Stomach (tissue), 8 donors: ENCODE measurements at regions not wholly inside any gene's neighbourhood (a gene's known extent, or its start where the extent isn't known, plus 50 kb on each side); places are given as distances from the start of the nearest gene placed in this dataset.
A peak's percentile ranks its signal among the peaks of the same experiment; 100 is the strongest.

Source experiments
- DNase-seq, 2 donors: peaks; one replicate each; pipeline versions ENCODE4 v3.0.0 to v3.0.0-alpha.2; 2013 to 2019
- H3K27ac ChIP-seq, 5 donors: fragments of 200-600 bp in 4 of 5; sonication (generic) in 4 of 5; one replicate each; pipeline ENCODE4 v1.5.1; 2013 to 2019; ENCODE audit warnings: mild to moderate bottlenecking in 1 of 5, moderate library complexity in 1 of 5
- H3K27me3 ChIP-seq, 3 donors: fragments of 200-600 bp; sonication (generic); one replicate each; pipeline ENCODE4 v1.5.1; 2017 to 2019; ENCODE audit warnings: mixed run types in 1 of 3
- H3K36me3 ChIP-seq, 4 donors: fragments of 200-600 bp; sonication (generic); 1 replicate in 3 of 4; 2 replicates in 1 of 4; pipeline ENCODE4 v1.5.1; 2016 to 2019
- H3K4me1 ChIP-seq, 4 donors: fragments of 200-600 bp; sonication (generic); one replicate each; pipeline ENCODE4 v1.5.1; 2016 to 2019
- H3K4me3 ChIP-seq, 4 donors: fragments of 200-600 bp; sonication (generic) in 3 of 4; one replicate each; pipeline ENCODE4 v1.5.1; 2016 to 2019; ENCODE audit warnings: mild to moderate bottlenecking in 1 of 4
- H3K9me3 ChIP-seq, 4 donors: fragments of 200-600 bp; sonication (generic); one replicate each; pipeline ENCODE4 v1.5.1; 2016 to 2019
- CTCF ChIP-seq, 7 experiments: fragments of 450-650 bp in 4 of 7; fragments of 200-600 bp in 3 of 7; sonication (generic) in 3 of 7; IDR thresholded peaks; one replicate each; pipeline ENCODE4 v1.5.1; 2016 to 2019; ENCODE audit warnings: antibody characterized with exemption in 7 of 7, control low read depth in 2 of 7, mild to moderate bottlenecking in 1 of 7
- EP300 ChIP-seq: sonication (generic); formaldehyde crosslinking; IDR thresholded peaks from one replicate; pipeline ENCODE4 v1.6.1; 2017; ENCODE audit warnings: antibody characterized with exemption
- POLR2A ChIP-seq, 4 donors: fragments of 450-650 bp; IDR thresholded peaks; one replicate each; pipeline ENCODE4 v1.6.1; 2016; ENCODE audit warnings: antibody characterized with exemption in 4 of 4, control low read depth in 2 of 4, mild to moderate bottlenecking in 1 of 4, moderate library complexity in 1 of 4
- POLR2AphosphoS5 ChIP-seq, 3 donors: sonication (generic); formaldehyde crosslinking; IDR thresholded peaks; one replicate each; pipeline ENCODE4 v1.6.1; 2016; ENCODE audit warnings: antibody characterized with exemption in 3 of 3
- WGBS, 5 donors: extraction: QIAGEN DNeasy Blood & Tissue Kit in 3 of 5; methylation state at CpG; one replicate each; pipeline versions ENCODE4 v1.1.5 to v1.1.7; 2013 to 2018; 5-methylcytosine and 5-hydroxymethylcytosine counted together
- intact Hi-C: fragments of 100-400 bp; cut with DNase I; formaldehyde crosslinking; loops from one replicate; pipeline ENCODE4 v1.15.1; 2023; ENCODE audit warnings: low total_unique reads
- donor health status: healthy with polysubstance abuse.
- donor health status: Bipolar disorder and iron deficiency.
- donor health status: healthy.

GRCh38 chr11:15810082-15810481, 546.3 kb downstream of the SOX6 start:
- no peaks in the 10 kb centered on the region for H3K36me3 ChIP-seq
- no peak for DNase-seq
- TF ChIP-seq POLR2A (IDR thresholded peaks at IDR 0.05) = no peak
- no peak for TF ChIP-seq CTCF (IDR thresholded peaks at IDR 0.05)
- H3K4me3 ChIP-seq = no peak overlapping the region
- no peaks in the 10 kb centered on the region for H3K9me3 ChIP-seq
- H3K27me3 ChIP-seq = no peaks in the 10 kb centered on the region
- H3K4me1 ChIP-seq = no peaks in the 10 kb centered on the region
- 86 to 93% (median 91%) methylated on average over 3 of the region's 3 CpGs for WGBS, 5 donors
- intact Hi-C loops = no loop called here
- no peak overlapping the region for H3K27ac ChIP-seq

- Histone ChIP-seq H3K36me3 (no peaks in the 10 kb centered on the region), H3K9me3 (no peaks in the 10 kb centered on the region), H3K4me3 (no peak overlapping the region), H3K27me3 (no peaks in the 10 kb centered on the region), H3K4me1 (peaks cover 0 to 2% (median 1%) of the 10 kb centered on the region in 4 donors), H3K27ac (no peak overlapping the region)
- DNase-seq = no peak
- no peak for TF ChIP-seq POLR2A (IDR thresholded peaks at IDR 0.05)
- TF ChIP-seq POLR2AphosphoS5 (IDR thresholded peaks at IDR 0.05) = no peak
- TF ChIP-seq CTCF (IDR thresholded peaks at IDR 0.05) = no peak
- TF ChIP-seq EP300 = no peak
- WGBS, 5 donors = 63 to 77% (median 68%) methylated on average over 2 of the region's 2 CpGs
- intact Hi-C loops = no loop called here
Observed at GRCh38 chr11:15810525-15810924, 545.8 kb downstream of the SOX6 start.

GRCh38 chr11:15815246-15816195, 540.8 kb downstream of the SOX6 start:
- no peaks in the 10 kb centered on the region for H3K27me3 ChIP-seq
- H3K4me1 ChIP-seq = peaks cover 0 to 41% (median 21%) of the 10 kb centered on the region in 4 donors
- intact Hi-C loops = no loop called here
- TF ChIP-seq POLR2A (IDR thresholded peaks at IDR 0.05) (no peak), CTCF (IDR thresholded peaks at IDR 0.05) (no peak), POLR2AphosphoS5 (IDR thresholded peaks at IDR 0.05) (no peak), EP300 (no peak)
- DNase-seq = no peak
- H3K27ac ChIP-seq = no peak overlapping the region
- no peak overlapping the region for H3K4me3 ChIP-seq
- H3K36me3 ChIP-seq = no peaks in the 10 kb centered on the region
- WGBS, 5 donors = 63 to 77% (median 76%) methylated on average over 4 of the region's 4 CpGs
- H3K9me3 ChIP-seq = no peaks in the 10 kb centered on the region

GRCh38 chr11:15816260-15816871, 540.0 kb downstream of the SOX6 start:
- Histone ChIP-seq H3K9me3 (no peaks in the 10 kb centered on the region), H3K4me1 (peaks cover 0 to 41% (median 21%) of the 10 kb centered on the region in 4 donors), H3K27me3 (no peaks in the 10 kb centered on the region), H3K4me3 (no peak overlapping the region), H3K36me3 (no peaks in the 10 kb centered on the region), H3K27ac (peak overlapping the region in 3 of 5 donors; percentile 2 to 56 (median 42))
- peak in 1 of 2 donors; percentile 64 for DNase-seq
- intact Hi-C loops = no loop called here
- no peak for TF ChIP-seq POLR2A (IDR thresholded peaks at IDR 0.05)
- peak in 1 of 3 donors; percentile 35 for TF ChIP-seq POLR2AphosphoS5 (IDR thresholded peaks at IDR 0.05)
- no peak for TF ChIP-seq EP300
- WGBS, 5 donors = 65 to 87% (median 72%) methylated on average over 2 of the region's 2 CpGs
